Left cardiac atrium (tissue), 4 donors: ENCODE measurements at regions not wholly inside any gene's neighbourhood (a gene's known extent, or its start where the extent isn't known, plus 50 kb on each side); places are given as distances from the start of the nearest gene placed in this dataset.

Experiments
- ATAC-seq, 2 donors: fragments of 200-7000 bp; cut with Tn5 transposase; one replicate each; pipeline ENCODE4 v1.9.1; 2020; ENCODE audit warnings: mild to moderate bottlenecking in 2 of 2, moderate library complexity in 2 of 2
- DNase-seq: peaks from one replicate; pipeline ENCODE4 v3.0.0-alpha.2; 2020
- intact Hi-C, 2 donors: fragments of 100-400 bp; cut with DNase I; formaldehyde crosslinking; loops; one replicate each; pipeline versions ENCODE4 v1.14.1 to v1.15.1; 2022 to 2023
- donor health status: DM: no; HTN: yes; CAD: no.
- donor health status: DM: no; HTN: yes; CAD: no; lungs with severe emphysema.
- donor health status: DM: yes; HTN: yes; CAD: no.
- donor health status: Dilated cardiomyopathy.

DNA sequence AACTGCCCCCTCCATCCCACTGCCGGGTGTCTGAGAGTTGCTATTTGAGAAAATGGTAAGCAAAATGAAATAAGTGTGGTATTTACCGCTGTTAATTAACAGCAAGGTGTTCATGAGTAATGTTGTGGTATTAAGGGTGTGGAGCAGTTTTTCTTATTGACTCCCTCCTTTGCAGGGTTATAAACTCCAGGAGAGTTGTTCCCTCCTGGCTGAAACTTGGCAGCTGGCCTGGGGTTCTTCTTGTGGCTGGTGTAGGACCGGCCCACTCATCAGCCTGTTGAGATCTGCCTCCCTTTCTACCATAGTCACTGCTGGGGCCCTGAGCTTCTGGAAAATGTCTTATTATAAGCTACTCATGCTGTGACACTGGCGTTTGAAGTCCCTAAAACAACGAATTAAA lies 128.6 kb downstream of the SOX9 start:
- DNase-seq (no peak), ATAC-seq (no peak)
- intact Hi-C loops, result no loop called here

DNA sequence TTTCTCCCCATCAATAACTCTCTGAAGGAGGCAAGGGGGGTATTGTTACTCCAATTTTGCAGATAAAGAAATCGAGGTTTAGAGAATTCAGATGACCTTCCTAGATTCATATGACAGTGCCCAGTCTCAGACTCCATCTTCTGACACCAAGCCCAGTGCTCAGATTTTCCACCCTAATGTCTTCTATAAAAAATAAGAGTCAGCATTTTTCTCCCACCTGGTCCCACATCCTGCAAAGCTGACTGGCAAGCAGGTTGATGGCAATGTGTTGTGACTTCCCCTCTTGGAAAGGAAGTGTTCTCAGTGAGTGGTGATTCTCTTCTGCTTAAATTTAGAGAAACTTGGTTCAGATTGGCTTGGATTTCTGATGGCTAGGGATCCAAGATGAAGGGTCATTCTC lies 129.4 kb downstream of the SOX9 start:
- intact Hi-C loops, result no loop called here
- no peak for ATAC-seq
- DNase-seq, result no peak

DNA sequence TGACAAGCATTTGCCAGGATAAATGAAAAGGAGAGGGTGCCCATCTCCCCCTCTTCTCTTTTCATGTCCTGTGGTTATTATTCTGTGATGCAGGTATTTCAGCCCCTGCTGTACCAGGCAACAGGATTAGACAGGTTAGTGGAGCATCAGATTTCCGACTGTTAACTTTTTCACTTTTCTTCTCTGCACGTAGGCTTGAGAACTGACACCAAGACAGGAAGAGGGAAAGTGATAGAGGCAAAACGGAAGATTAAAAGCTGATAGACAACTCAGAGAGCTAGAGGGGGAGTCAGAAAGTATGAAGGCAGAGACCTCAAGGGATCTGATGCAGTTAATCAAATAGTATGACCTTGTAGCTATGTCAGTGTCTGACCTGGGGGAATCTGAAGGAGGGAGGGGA lies 132.8 kb downstream of the SOX9 start:
- DNase-seq, result no peak
- intact Hi-C loops, result no loop called here
- ATAC-seq, result no peak

DNA sequence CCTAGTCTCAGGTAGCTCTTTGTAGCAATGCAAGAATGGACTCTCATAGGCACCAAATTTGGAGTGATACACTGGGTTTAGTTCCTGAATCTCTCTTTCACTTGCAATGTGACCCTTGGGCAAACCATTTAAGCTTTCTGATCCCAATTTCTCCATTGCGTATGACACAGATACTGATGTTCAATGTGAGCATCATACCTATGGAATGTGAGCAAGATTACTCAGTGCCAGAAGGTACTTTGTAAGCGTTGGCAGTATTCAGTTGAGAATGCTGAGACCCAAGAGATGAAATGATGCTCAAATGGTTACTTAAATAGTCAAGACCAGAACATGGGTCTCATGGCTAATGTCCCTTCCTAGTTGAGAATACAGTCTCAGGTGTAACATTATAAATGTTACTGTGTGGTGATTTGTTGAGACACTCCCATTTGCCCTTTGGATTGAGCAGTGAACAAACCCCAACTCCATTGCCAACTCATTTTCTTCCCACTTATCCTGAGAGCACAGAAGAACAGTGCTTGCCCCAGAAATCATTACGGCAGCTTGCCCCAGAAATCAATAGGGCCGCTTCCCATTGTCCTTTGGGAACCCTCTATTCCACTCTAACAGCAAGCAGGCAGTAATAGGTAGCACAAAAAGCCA lies 134.1 kb downstream of the SOX9 start:
- ATAC-seq (no peak), DNase-seq (no peak)
- intact Hi-C loops, result no loop called here

DNA sequence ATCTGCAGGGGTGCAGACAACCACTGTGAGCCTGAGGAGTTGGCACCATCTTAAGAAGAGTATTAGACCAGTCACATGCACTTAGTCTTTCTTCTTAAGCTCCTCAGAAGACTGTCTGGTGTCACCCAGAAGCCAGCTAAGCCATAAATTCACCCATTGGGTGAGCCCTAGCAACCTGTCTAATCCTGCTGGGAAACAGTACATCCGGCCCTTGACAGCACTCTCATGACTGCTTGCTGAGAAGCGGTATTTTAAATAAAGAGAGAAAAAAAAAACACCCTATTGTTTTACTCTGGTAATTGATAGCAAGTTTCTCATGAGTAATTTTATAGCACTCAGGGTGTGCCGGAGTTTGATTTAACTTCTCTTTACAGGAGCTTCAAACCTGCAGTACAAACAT lies 134.7 kb downstream of the SOX9 start:
- no peak for DNase-seq
- no peak for ATAC-seq
- intact Hi-C loops, result no loop called here

DNA sequence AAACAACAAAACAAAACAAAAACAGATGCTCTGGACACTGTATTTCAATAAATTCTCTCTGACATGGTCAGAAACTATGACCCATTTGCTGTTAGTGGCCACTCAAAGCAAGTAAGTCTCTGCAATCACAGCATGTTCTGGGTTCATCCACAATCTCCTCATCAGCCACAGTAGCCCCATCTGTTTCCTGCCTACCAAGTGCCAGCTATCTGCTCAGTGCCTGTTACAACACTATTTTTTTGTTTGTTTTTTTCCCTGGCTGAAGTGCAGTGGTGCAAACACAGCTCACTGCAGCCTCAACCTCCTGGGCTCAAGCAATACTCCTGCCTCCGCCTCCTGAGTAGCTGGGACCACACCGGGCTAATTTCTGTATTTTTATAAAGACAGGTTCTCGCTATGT lies 137.9 kb downstream of the SOX9 start:
- no peak for ATAC-seq
- intact Hi-C loops, result no loop called here
- no peak for DNase-seq

DNA sequence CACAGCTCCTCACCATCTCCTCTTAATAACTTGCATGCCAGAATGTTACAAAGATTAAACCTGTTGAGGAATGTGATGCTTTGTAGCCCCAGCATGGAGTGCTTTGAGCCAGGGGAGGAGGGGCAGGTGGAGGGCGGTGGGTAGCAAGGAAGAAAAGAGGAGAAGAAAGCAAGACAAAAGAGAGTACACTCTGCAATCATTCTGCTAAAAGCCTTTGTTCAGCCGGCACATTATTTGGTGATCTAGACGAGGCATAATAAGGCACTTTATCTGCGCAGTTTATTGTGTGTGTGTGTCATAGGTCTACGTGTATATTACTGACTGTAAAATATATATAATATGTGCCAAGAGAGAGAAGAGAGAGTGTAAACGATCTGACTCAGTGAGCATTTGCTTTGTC lies 139.1 kb downstream of the SOX9 start:
- no peak for DNase-seq
- ATAC-seq, result no peak
- intact Hi-C loops, result no loop called here

DNA sequence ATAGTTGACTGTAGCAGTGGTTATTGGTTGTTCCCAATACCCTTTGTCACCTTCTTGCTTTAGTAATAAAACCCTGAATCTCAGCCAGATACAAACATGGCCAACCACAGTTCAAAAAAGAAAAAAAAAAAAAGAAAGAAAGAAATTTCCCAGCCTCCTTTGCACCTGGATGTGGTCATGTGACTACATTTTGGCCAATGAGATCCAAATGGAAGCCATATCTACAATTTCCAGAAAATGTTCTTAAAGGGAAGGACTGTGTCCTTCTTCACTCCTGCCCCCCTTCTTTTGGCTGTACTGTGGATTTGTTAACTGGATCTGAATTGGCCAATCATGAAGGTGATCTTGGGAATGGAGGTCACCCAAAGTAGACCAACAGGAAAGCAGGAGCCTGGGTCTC lies 141.9 kb downstream of the SOX9 start:
- DNase-seq (no peak), ATAC-seq (no peak)
- intact Hi-C loops, result no loop called here

DNA sequence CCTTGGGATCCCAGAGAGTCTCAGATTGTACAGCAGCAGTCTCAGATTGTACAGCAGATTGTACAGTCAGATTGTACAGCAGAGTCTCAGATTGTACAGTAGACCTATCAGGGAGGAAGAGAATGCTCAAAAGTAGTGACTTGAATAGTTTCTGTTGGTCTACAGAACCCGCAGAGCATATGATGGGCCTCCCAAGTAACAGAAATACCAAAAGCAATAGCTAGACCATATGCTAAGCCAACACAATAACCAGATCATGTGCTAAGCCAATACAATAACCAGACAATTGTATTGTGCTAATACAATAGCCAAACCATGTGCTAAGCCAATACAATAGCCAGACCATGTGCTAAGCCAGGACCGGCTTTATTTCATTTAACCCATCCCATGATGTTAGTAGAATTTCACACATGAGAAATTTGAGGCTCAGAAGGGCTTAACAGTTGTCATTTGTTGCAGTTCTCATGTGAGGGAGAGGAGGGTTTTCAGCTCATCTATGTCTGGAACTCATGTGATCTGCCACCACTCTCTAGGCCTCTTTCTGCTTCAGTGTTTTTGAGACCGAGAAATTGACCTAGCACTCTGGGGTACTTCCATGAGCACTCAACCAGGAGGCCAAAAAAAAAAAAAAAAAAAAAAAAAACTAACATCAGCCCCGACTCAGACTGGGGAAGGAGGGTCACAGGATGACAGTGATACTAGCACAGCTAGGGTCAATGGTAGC lies 144.0 kb downstream of the SOX9 start:
- intact Hi-C loops, result no loop called here
- DNase-seq, result no peak
- no peak for ATAC-seq

DNA sequence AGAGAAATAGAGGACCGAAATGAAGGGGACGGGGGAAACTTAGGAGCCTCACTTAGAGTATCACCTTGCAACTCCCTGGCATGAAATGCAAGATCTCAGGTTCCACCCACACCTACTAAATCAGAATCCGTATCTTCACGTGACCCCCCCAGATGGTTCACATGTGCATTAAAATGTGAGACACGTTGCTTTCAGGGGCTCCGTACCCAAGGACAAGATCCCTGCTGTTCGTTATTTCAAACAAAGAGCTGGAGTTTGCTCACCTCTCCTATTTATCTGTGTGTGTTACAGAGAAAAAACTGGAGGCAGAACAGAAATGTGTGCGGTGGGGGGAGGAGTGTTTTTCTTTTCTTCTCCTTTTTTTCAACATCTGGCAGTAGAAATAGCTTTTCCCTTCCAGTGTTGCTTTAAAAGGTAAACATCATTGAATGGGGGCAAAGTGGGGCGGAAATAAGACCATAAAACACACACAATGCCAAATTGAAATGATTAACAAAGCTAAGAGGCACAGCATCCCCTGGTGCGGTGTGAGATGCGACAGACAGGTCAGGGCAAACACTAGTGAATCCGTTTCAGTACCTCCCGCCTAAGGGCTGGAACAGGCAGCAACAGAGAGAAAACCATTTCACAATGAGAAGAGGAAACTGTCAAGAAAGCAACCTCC lies 145.4 kb downstream of the SOX9 start:
- DNase-seq (no peak), ATAC-seq (no peak)
- intact Hi-C loops, result no loop called here

DNA sequence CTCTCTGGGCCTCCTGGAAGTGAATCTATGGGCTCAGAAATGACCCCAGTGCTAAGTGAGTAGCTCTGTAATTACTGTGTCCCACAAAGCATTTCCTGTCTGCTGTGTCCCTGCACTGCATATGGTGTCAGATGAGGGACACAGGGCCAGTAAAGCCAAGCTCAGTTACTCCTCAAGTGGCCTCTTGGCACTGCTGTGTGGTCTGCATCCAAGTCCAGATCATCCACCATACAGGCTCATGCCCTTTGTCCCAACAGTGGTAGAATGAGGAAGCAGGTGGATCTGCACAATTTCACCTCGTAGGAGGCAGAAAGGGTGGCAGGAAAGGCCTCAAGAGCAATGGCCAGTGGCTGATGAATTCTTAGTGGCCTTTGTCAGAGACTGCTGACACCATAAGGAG lies 146.8 kb downstream of the SOX9 start:
- ATAC-seq (no peak), DNase-seq (no peak)
- intact Hi-C loops, result no loop called here

DNA sequence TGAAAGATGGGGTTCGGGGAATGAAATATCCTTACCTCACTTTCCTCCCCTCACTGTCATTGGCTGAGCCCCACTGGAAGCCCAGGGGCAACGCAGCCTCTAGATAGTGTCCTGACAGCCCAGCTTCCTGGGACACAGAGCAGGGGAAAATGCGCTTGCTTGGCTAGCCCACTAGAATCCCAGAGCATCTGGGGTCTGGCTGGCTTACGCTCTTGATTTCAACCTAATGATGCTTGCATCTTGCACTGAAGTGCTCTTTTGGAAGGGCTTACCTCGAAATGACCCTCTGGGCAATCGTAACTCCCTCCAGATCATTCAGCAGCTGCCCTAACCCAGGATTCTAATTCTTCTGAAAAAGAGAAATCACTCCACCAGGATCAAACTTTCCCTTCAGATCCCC lies 147.6 kb downstream of the SOX9 start:
- no peak for ATAC-seq
- intact Hi-C loops, result no loop called here
- no peak for DNase-seq

DNA sequence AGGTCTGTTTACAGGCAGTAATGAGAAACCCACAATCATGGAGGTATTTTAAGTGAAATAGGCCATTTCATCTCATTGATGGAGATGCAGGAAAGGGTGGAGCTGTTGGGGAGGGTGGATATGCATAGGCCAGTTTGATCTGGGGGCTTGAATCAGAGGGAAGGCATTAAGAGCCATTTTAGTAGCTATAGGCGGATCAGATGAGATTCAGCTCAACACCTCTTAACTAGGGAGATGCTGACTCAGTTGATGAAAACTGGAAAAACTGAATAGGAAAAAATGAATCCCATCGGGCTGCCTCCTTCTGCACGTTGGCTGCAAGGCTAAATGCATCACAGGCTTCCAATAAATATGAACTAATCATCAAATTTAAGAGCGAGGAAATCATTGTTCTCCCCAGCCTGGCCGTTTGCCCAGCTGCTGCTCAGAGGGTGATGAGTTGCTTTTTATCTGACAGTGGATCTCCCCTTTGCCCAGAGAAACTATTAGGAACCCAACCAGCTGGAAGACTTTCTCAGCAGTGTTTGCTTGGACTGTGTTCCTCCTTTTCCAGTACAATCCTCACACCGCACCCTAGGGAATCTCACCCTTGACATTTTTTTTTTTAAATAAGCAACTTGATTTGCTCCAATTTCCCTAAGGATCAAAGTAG lies 149.6 kb downstream of the SOX9 start:
- intact Hi-C loops, result no loop called here
- ATAC-seq (peak in 1 of 2 donors; percentile 90), DNase-seq (peak; percentile 53)

DNA sequence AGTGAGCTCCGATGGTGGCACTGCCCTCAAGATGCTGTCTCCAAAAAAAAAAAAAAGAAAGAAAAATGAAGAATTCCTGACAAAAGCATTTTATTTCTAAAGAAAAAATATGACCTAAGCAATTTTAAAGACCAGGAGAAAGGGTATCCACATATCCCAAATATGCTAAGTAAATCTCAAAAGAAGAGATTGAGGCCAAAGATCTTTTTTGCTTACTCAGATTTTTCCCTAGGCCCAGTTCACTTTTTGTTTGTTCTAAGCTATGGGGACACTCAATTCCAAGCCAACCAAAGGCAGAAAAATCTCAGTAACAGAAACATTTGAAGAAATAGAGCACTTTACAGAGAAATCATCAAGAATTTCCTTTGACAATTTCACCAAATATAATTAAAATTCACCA lies 150.8 kb downstream of the SOX9 start:
- ATAC-seq (no peak), DNase-seq (no peak)
- intact Hi-C loops, result no loop called here

DNA sequence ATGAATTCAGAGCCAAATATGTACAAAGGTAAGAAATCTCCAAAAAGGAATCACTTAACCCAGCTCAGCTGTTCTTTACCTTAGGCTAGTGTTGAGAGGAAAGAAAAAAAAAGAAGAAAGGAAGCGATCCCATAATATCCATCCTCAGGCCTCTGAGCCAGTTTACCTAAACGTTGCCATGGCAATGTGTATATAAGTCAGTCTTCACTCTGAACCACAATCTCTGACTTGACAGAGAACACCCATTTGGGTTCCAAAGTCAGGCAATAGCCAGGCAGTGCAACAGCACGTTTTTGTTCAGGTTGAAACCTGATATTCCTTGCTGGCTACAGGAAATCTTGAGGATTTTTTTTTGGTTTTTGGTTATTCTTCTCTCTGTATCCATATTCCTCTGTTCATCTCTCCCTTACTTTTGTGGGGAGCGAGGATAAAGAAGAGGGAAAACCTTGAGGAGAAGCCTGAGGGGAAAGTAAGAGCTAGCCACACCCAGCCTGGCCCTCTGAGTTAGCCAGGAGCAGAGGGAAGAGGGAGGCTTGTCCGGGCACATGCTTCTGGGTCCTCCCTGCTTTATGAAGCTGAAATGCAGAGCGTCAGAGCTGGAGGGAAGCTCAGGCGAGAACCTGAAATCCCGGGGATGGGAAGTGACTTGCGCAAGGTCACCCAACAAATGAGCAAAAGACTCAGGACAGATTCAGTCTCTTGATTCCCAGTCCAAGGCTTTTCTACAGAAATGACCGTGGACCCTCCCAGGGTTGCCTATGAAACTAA lies 152.7 kb downstream of the SOX9 start:
- ATAC-seq (no peak), DNase-seq (no peak)
- intact Hi-C loops, result no loop called here

DNA sequence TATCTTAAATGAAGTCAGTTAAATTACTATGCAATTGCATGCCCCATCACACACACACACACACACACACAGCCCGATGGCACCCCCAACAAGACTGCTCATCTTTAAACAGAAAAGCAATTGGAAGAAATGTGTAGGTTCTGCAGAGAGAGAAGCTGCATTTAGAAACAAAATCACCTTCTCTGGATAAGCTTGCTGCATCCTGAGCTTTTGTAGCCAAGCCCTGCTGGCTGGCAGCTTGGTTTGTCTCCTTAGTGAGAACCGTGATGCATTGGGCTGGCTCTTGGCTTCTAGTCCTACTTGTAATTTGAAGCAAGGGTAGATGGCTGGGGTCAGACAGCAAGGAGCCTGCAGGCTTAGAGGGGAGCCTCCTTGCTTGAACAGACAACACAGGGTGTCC lies 153.8 kb downstream of the SOX9 start:
- ATAC-seq (no peak), DNase-seq (no peak)
- intact Hi-C loops, result no loop called here

DNA sequence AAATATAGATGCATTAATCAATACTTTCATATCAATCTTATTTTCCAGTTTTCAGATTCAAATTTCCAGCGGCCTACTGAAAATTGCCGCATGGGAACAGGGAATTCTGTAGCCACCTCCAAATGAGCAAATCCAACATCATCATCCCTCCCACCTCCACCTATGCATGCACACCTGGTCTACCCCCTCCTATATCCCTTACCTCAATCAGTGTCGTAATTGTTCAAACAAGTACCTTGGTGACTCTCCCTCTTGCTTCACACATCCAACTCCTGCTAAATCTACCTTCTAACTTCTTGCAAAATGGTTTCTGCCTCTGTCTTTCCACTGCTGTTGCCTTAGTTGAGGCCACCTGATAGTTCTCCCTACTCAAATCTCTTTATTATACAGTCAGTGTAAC lies 160.1 kb downstream of the SOX9 start:
- intact Hi-C loops, result no loop called here
- no peak for DNase-seq
- ATAC-seq, result no peak

DNA sequence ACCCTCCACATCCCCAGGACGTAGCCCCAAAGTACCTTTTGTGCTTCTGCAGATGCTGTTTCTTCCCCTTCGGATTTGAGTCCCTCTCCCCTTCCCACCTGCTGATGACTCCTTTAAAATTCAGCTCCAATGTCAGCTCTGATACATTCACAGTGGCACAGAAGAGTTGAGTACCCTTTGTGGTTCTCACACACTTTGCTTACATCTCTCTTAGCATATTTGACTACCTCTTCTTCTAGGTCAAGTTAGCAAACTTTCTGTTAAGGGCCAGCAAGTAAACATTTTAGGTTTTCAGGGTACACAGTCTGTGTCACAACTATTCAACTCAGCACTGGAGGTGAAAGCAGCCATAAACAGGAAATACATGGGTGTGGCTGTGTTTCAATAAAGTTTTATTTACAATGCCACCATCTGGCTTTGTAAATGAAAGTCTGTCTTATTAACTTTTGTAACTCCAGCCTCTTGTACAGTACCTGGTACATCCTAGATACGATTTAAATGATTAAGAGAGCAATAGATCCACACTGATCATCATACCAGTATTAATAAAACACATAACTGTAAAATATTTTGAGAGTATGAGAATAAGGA lies 161.7 kb downstream of the SOX9 start:
- no peak for ATAC-seq
- intact Hi-C loops, result no loop called here
- no peak for DNase-seq

DNA sequence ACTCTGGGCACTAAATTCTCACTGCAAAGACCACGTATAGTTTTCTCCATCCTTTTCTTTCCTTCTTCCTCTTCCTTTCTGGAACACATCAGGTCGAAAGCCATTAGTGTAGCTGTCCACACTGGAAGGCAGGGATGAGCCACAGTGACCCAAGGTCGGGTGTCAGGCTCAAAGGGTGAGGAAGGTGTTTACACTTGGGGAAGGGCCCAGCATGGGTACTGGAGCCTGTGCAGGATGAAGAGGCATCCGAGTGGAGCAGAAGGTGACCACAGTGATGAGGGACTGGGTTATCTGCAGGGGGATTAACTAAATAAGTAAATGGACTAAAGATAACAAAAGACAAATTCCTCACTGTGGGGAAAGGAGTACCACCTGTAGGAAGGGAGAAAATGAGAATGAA lies 164.0 kb downstream of the SOX9 start:
- ATAC-seq (no peak), DNase-seq (no peak)

More for the DNA sequence above, 164.0 kb downstream of the SOX9 start:
- intact Hi-C loops, result no loop called here
